ENCODE measurements at regions not wholly inside any gene's neighbourhood (a gene's known extent, or its start where the extent isn't known, plus 50 kb on each side); places are given as distances from the start of the nearest gene placed in this dataset.
"Not testable (repeated sequence)": the region's sequence is repeated elsewhere in the genome, so short reads cannot be mapped to it uniquely, and the experiment has no call there.

- DNase-seq (ENCODE audit: low spot score): no peak
Observed at GRCh38 chr6:65989676-65990075, 282.6 kb upstream of the EYS start.

DNA sequence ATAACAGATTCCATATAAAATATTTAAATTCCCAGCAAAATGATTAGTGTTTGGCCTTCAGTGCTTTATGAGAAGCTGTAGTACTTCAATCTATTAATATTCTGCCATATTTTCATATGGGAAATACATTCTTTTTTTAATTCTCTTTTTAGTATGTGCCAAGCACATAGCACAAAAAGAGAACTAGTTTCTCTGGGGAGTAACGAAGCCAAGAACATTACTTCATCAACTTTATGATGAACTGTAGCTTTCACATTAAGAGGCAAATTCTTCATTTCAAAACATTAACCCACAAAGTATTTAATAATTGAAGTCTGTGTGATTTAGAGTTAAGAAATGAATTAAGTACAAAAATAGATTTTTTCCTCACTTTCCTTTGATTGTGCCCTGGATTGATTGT is 281.0 kb upstream of the EYS start:
- DNase-seq (ENCODE audit: low spot score): no peak

- no peak for DNase-seq (ENCODE audit: low spot score)
Observed at GRCh38 chr6:65984089-65984488, 277.1 kb upstream of the EYS start.

- no peak for DNase-seq (ENCODE audit: low spot score)
Observed at GRCh38 chr6:65979120-65979519, 272.1 kb upstream of the EYS start.

DNA sequence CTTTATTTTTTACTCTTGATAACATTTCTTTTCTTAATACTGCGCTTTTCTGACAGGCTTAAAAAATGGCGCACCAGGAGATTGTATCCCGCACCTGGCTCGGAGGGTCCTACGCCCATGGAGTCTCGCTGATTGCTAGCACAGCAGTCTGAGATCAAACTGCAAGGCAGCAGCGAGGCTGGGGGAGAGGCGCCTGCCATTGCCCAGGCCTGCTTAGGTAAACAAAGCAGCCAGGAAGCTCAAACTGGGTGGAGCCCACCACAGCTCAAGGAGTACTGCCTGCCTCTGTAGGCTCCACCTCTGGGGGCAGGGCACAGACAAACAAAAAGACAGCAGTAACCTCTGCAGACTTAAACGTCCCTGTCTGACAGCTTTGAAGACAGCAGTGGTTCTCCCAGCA is 264.2 kb upstream of the EYS start:
- not testable (repeated sequence) for DNase-seq (ENCODE audit: low spot score)

GRCh38 chr6:65964261-65964660 is 257.2 kb upstream of the EYS start:
- no peak for DNase-seq (ENCODE audit: low spot score)

DNA sequence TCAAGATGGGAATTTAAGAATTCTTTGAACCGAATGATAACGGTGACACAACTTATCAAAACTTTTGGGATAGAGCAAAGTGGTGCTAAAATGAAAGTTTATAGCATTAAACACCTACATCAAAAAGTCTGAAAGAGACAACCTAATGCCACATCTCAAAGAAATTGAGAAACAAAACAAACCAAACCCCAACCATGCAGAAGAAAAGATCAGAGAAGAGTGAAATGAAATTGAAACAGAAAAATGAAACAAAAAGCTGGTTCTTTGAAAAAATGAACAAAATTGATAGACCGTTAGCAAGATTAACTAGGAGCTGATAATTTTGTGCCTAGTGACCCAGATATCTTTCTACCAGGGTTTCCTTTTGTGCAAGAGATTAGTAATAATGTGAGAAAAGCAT is 248.0 kb upstream of the EYS start:
- DNase-seq (ENCODE audit: low spot score): no peak

GRCh38 chr6:65948062-65948461 is 241.0 kb upstream of the EYS start:
- DNase-seq (ENCODE audit: low spot score): no peak

- no peak for DNase-seq (ENCODE audit: low spot score)
Observed at GRCh38 chr6:65943548-65943947, 236.5 kb upstream of the EYS start.

DNA sequence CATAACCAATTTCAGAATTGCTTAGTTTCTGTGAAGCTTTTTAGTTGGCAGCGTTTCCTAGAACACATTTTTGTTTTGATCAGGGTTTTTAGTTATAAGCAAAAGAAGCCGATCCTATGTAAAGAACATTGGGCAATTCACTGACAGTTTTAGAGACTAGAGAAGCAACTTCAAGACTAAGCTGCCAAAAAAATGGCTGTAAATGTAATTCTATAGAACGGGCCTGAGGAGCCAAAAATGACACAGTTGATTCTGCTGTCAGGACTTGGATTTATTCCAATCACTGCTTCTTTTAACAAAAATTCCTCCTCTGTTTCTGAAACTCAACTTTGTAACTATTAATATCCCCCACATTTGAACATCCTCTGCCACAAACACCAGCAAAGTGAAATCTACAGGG is 236.0 kb upstream of the EYS start:
- DNase-seq (ENCODE audit: low spot score): no peak

DNA sequence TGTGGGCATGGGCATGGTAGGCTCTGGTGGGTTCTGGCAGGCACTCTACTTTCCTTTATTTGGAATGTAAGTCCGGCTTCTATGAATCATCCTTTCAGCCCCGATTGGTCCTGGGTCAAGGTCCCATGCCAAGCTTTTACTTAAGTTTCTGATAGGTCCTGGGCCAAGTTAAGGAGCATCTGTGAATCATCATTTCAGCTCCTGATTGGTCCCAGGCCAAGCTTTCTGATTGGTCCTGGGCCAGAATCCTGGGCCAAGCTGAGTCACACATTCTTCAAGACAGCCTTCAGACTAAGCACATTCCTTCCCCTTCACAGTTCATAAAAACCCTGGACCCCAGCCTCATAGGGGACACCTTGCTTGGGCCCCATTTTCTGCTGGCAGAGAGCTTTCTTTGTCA is 231.0 kb upstream of the EYS start:
- no peak for DNase-seq (ENCODE audit: low spot score)

- no peak for DNase-seq (ENCODE audit: low spot score)
Observed at GRCh38 chr6:65935412-65935811, 228.4 kb upstream of the EYS start.

GRCh38 chr6:65933390-65933789 is 226.4 kb upstream of the EYS start:
- DNase-seq (ENCODE audit: low spot score): no peak

DNA sequence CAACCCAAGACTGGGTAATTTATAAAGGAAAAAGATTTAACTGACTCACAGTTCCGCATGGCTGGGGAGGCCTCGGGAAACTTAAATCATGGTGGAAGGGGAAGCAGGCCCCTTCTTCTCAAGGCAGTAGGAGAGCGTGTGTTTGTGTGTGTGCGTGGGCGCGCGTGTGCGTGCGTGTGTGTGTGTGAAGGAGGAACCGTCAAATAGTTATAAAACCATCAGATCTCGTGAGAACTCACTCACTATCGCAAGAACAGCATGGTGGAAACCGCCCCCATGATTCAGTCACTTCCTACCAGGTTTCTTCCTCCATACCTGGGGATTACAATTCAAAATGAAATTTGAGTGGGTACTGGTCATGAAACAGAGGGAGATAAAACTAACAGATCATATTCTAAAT is 220.1 kb upstream of the EYS start:
- no peak for DNase-seq (ENCODE audit: low spot score)

DNA sequence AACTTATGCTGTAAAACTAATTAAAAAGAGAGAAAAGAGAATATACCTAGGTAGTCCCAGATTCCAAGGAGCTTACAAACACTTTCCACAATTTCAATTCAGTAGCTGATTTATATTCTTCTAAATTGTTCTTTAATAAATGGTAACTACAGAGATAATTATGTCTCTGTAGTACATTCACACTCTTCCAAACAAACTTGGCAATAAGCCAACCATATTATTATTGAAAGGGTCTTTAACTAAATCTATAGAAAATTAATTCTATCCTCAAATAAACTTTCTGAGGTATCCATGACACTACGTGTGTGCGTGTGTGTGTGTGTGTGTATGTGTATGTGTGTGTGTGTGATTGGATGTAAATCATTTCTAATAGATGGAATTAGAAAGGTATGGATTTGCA is 217.4 kb upstream of the EYS start:
- no peak for DNase-seq (ENCODE audit: low spot score)

- DNase-seq (ENCODE audit: low spot score): no peak
Observed at GRCh38 chr6:65922049-65922448, 215.0 kb upstream of the EYS start.

DNA sequence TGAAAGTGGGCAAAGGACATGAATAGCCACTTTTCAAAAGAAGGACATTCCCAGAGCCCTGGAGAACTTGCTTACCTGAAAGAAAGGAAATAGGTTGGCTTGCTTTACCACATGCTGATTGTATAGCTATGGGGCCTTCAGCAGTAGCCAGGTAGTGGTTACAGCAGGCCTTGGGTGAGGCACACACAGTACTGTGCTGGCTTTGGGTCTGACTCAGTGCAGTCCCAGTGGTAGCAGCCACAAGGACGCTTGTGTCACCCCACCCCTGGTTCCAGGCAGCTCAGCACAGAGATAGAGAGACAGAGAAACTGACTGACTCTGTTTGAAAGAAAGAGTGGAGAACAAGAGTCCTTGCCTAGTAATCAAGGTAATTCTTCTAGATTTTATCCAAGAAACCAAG is 201.0 kb upstream of the EYS start:
- DNase-seq (ENCODE audit: low spot score): no peak

DNA sequence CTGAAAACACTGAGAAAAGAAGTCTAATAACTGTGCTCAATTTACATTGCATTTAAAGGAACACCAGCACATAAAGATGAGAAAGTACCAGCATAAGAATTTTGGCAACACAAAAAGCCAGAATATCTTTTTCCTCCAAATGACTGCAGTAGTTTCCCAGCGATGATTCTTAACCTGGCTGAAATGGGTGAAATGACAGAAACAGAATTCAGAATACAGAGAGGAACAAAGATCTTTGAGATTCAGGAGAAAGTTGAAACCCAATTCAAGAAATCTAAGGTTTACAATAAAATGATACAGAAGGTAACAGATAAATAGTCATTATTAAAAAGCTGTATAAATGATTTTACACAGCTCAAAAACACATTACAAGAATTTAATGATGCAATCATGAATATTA is 197.0 kb upstream of the EYS start:
- DNase-seq (ENCODE audit: low spot score): no peak

DNA sequence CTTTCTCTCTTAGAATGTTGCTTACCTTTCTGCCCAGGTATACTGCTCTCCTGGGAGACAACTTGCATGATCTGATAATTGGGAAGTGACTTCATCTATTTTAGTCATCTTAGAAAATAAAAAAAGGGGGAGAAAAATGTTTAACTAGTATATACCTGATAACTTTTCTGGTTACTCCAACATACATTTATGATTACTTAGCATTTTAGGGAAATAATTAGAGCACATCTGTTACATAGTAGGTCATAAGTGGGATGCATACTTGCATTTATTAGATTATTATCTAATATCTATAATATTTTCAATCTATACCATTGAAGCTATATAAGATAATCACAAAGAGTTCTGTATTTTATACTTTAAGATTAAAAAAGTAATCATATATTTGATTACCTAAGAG is 193.9 kb upstream of the EYS start:
- DNase-seq (ENCODE audit: low spot score): no peak

GRCh38 chr6:65896140-65896539 is 189.1 kb upstream of the EYS start:
- DNase-seq (ENCODE audit: low spot score): no peak

- no peak for DNase-seq (ENCODE audit: low spot score)
Observed at GRCh38 chr6:65876668-65877067, 169.6 kb upstream of the EYS start.

DNA sequence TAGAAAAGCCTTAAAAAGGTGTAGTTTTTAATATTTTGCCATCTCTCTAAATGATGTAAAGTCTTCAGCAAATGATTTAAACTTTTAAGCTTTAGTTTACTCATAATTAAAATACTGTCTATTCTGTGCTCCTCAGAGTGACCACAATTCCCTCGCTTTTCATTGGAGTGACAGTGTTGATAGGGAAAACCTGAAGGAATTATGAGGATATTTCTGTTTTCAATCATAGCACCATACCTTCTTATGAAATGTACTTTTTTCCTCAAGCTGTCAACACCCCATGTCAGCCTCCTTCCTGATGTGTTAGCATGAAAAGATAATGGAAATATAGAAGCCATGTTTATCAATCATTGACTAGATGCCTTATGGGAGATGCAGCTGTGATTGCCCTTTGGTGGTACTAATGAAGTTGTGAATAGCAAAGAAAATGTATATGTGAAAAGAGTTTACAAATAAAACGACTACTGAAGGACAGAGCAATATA is 145.4 kb upstream of the EYS start:
- no peak for DNase-seq (ENCODE audit: low spot score)

DNA sequence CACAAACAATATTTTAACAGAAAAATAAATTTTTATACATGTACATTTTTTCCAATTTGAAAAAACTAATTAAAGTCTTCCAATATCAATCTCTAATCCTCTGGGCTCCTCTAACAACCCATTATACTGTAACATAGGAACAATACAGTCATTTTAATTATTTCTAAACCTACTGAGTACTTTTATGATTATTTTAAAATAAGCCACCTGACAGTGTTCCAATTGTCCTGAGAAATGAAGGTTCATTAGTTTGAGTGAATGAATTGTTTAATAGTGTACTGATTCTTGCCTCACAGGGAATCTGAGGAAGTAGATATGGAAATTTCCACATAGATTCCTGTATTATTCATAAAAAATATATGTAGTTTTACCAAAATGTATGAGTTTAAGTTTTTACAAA is 123.1 kb upstream of the EYS start:
- DNase-seq (ENCODE audit: low spot score): no peak

DNA sequence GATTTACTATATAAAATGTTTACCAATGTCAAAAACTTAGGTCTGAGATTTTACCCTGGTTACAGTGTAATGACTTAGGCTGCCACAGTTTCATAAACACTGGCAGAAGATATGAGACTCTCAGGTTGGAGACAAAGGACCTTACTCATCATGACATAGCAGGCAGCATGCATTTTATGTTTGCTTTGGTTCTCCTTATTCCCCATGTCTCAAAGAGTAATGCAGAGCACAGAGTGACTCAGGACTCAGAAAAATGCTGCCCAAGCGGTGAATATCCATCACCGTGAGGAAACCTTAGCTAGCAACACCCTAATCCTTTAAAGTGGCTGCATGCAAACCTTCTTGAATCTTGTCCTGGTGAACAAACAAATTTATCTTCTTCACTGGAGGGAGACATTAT is 112.1 kb upstream of the EYS start:
- DNase-seq (ENCODE audit: low spot score): no peak

DNA sequence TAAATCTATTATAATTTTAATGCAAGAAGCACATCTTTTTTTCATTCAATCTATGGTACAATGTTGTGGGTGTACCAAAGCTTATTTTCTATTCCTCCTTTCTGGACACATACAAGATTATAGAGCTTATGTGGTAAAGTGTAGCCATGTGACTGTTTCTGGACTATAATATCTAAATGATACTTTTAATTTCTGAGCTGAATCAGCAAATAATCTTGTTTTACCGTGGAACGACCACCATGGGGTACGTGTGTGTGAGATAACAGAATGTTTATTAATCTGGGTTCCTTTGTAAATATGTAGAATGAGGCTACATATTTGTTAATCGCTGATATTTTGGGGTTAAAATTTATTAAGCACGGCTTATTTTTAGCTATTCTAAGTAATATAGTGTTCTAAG is 111.5 kb upstream of the EYS start:
- no peak for DNase-seq (ENCODE audit: low spot score)

Measured in ecto neural progenitor cell (in vitro differentiated cells).